Dermis microvascular lymphatic vessel endothelial cell (primary cell): ENCODE measurements at regions not wholly inside any gene's neighbourhood (a gene's known extent, or its start where the extent isn't known, plus 50 kb on each side); places are given as distances from the start of the nearest gene placed in this dataset.

Experiments
- DNase-seq, 2 donors: peaks; one replicate each; pipeline versions ENCODE4 v3.0.0 to v3.0.0-alpha.2; 2010; ENCODE audit warnings: low read depth in 2 of 2

DNA sequence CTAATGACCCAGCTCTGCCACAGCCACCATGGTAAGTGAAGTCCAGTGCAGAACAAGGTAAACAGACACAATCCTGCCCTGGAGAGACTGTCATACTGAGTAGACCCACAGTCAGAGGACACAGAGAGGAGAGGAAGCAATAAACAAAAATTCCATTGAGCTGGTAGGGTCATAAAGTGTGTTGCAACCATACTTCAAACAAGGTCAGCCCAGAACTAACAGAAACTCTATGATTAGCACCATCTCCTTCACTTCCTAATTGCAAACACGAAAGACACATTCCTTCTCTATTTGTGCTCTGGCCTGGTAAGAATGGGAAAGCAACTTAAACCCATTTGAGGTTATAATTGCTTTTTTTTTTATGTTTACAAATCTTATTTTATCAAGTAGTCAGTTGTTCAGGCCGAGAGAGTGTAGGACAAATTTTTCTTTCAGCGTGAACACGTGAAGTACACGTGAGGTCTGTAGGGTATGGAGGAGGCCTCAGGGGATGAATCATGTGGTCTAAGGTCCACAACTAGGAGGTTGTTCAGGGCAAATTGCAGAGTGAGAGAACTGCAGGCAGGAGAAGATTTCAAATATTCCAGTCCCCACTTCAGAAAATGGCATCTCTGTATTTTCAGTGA, 71.4 kb upstream of the GLS start:
- no peak for DNase-seq

DNA sequence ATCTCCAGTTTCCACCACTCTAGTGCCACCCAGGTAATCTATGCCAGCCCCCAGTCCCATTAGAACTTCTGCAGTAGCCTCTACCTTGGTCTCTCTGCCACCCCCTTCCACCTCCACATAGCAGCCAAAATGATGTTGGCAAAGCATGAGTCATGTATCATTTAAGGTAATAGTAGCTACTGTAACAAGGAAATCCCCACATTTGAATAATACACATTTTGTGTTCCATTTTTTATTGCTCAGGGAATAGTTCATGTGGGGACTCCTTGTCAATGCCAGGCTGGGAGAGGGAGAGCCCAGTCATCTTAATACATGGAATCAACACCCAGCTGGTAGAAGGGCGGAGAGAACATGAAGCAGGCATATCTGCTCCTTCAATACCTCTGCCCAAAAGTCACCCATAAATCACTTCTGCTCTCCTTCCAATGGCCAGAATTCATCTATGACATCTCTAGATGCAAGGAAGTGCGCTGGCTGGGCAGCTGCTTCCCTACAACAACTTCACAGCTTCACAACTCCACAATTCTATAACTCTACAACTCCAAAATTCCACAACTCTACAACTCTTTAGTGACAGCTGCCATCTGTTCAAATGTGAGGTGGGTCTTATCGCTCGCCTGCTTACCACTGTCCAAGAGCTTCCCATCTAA, 70.6 kb upstream of the GLS start:
- DNase-seq = no peak

GRCh38 chr2:190810981-190811587, 69.5 kb upstream of the GLS start:
- no peak for DNase-seq

DNA sequence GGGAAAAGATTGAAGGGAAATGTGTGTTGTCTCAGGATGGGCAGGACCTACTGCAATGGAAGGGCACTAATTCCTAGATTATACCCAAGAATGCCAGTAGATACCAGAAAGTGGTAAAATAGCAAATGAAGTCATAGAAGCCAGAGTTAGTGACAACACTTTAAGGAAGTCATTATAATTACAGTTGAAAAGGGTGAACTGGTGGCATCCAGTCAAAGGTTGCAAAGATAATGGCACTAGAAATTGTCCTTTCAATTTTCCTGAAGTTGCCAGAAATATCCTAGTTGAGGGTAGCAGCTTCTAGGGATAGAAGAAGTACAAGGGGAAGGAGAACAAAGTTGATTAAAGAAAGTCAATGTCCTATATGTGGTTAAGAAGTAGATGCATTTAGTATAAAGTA, 68.8 kb upstream of the GLS start:
- DNase-seq = no peak

- no peak for DNase-seq
Observed at GRCh38 chr2:190812506-190813294, 67.9 kb upstream of the GLS start.

DNA sequence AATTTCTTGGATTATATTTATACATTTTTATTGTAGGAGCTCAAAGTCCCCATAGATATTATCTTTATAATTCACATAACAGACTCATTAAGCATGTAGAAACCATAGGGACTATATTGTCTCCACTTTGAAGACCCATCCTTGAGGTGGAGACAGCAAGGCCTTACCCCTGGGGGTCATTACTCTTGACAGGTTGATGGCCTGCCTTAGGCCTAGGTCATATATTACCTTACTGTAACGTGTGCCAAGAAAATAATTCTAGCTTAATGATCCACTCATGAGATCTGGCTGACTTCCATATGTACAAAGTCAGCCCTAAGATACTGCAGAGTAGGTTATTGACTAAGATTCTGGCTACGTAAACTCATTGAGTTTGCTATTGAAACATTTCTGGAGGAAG, 65.4 kb upstream of the GLS start:
- DNase-seq = no peak

DNA sequence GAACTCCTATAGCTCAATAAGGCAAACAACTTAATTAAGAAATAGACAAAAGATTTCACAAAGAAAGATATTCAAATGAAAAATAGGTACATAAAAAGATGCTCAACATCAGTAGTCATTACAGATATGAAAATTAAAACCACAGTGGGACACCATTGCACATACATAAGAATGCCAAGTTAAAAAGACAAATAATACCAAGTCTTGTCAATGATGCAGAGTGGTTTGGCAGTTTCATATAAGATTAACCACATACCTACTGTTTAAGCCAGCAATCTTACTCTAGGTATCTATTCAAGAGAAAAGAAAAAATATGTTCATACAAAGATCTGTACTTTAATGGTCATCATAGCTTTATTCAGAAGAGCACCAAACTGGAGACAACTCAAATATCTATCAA, 63.5 kb upstream of the GLS start:
- DNase-seq = no peak

GRCh38 chr2:190819840-190820301, 60.8 kb upstream of the GLS start:
- DNase-seq = no peak

GRCh38 chr2:190820416-190820815, 60.2 kb upstream of the GLS start:
- DNase-seq = no peak

- DNase-seq = no peak
Observed at GRCh38 chr2:190822043-190822442, 58.6 kb upstream of the GLS start.

DNA sequence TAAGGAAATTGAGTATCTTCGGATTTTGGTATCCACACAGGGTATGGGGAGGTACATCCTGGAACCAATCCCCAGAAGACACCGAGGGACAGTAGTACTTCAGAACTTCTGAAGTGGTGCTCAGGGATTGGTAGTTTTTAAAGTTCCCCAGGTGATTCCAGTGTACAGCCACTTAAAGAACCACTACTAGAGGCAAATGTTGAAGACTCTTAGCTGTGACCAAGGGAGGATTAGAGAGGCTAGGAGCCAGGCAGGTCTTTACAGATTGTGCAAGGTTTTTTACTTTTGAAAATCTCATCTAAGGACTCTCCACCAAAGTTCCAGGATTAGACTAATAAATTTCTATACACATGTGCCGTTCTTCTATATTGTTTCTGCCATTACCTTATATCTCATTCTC, 52.9 kb upstream of the GLS start:
- no peak for DNase-seq

DNA sequence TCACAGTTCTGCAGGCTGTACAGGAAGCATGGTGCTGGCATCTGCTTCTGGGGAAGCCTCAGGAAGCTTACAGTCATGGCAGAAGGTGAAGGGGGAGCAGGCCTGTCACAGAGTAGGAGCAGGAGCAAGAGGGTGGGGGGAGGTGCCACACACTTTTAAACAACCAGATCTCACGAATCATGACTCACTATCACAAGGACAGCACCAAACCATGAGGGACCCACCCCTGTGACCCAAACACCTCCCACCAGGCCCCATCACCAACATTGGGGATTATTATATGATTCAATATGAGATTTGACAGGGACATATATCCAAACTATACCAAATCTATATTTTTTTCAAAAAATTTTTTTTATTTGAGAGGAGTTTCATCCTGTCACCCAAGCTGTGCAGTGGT, 51.0 kb upstream of the GLS start:
- DNase-seq = no peak
